HepG2 (cell line): ENCODE measurements at regions not wholly inside any gene's neighbourhood (a gene's known extent, or its start where the extent isn't known, plus 50 kb on each side); places are given as distances from the start of the nearest gene placed in this dataset.

Experiments
- HMGXB4 ChIP-seq, 2 experiments: sonication (generic) in 1 of 2; formaldehyde crosslinking in 1 of 2; IDR thresholded peaks; 2 replicates each; pipeline versions ENCODE4 v1.4.0 to v1.6.1; 2018 to 2020; ENCODE audit warnings: missing genetic modification reagents in 2 of 2, borderline replicate concordance in 1 of 2, low read depth in 1 of 2, mild to moderate bottlenecking in 1 of 2, missing biosample characterization in 1 of 2
- IRF2 ChIP-seq: IDR thresholded peaks from 2 replicates; pipeline ENCODE4 v1.6.1; 2018; ENCODE audit warnings: missing genetic modification reagents, missing compliant biosample characterization
- KAT8 ChIP-seq: IDR thresholded peaks from 2 replicates; pipeline ENCODE4 v1.6.1; 2016; ENCODE audit warnings: missing genetic modification reagents, missing compliant biosample characterization
- MXD3 ChIP-seq: IDR thresholded peaks from 2 replicates; pipeline ENCODE4 v1.6.1; 2016; ENCODE audit warnings: mild to moderate bottlenecking, missing biosample characterization, missing genetic modification reagents
- PITX1 ChIP-seq: sonication (generic); formaldehyde crosslinking; IDR thresholded peaks from 2 replicates; pipeline ENCODE4 v1.5.1; 2020; ENCODE audit warnings: mild to moderate bottlenecking, missing genetic modification reagents
- RAD21 ChIP-seq: fragments of 450-650 bp; formaldehyde crosslinking; IDR thresholded peaks from 2 replicates; pipeline ENCODE4 v1.5.0; 2020; ENCODE audit warnings: mild to moderate bottlenecking
- SAP130 ChIP-seq: IDR thresholded peaks from 2 replicates; pipeline ENCODE4 v1.6.1; 2016; ENCODE audit warnings: low read depth
- SMC3 ChIP-seq: IDR thresholded peaks from 2 replicates; pipeline ENCODE4 v1.6.1; 2011; ENCODE audit warnings: low read length, improper control_type of control experiment
- SP4 ChIP-seq: sonication (generic); formaldehyde crosslinking; IDR thresholded peaks from 2 replicates; pipeline ENCODE4 v1.8.1; 2023; ENCODE audit warnings: mild to moderate bottlenecking, missing genetic modification reagents
- STAG1 ChIP-seq: sonication (generic); formaldehyde crosslinking; IDR thresholded peaks from 2 replicates; pipeline ENCODE4 v1.4.0; 2020; ENCODE audit warnings: missing genetic modification reagents
- THRA ChIP-seq: sonication (generic); formaldehyde crosslinking; IDR thresholded peaks from 2 replicates; pipeline ENCODE4 v1.4.0; 2020; ENCODE audit warnings: missing genetic modification reagents, borderline replicate concordance
- ZBTB39 ChIP-seq: sonication (generic); formaldehyde crosslinking; IDR thresholded peaks from 2 replicates; pipeline ENCODE4 v1.5.0; 2020; ENCODE audit warnings: missing genetic modification reagents
- ZNF225 ChIP-seq: sonication (generic); formaldehyde crosslinking; IDR thresholded peaks from 2 replicates; pipeline ENCODE4 v1.4.0; 2020; ENCODE audit warnings: mild to moderate bottlenecking, missing genetic modification reagents
- ZNF263 ChIP-seq: sonication (generic); formaldehyde crosslinking; IDR thresholded peaks from 2 replicates; pipeline ENCODE4 v1.4.0; 2020; ENCODE audit warnings: missing genetic modification reagents
- ZNF496 ChIP-seq: sonication (generic); formaldehyde crosslinking; IDR thresholded peaks from 2 replicates; pipeline ENCODE4 v1.8.1; 2023; ENCODE audit warnings: mild to moderate bottlenecking, moderate library complexity, missing genetic modification reagents; ENCODE audit not compliant: insufficient replicate concordance
- ZNF512B ChIP-seq: sonication (generic); formaldehyde crosslinking; IDR thresholded peaks from 2 replicates; pipeline ENCODE4 v1.5.1; 2020; ENCODE audit warnings: missing genetic modification reagents, mild to moderate bottlenecking, borderline replicate concordance
- ZNF615 ChIP-seq: sonication (generic); formaldehyde crosslinking; IDR thresholded peaks from 2 replicates; pipeline ENCODE4 v1.5.0; 2020; ENCODE audit warnings: mild to moderate bottlenecking, missing genetic modification reagents, borderline replicate concordance
- ZNF713 ChIP-seq: sonication (generic); formaldehyde crosslinking; IDR thresholded peaks from 2 replicates; pipeline ENCODE4 v1.4.0; 2020; ENCODE audit warnings: mild to moderate bottlenecking, missing genetic modification reagents
- ZNF788 ChIP-seq: sonication (generic); formaldehyde crosslinking; IDR thresholded peaks from 2 replicates; pipeline ENCODE4 v1.5.0; 2020; ENCODE audit warnings: mild to moderate bottlenecking, missing genetic modification reagents, borderline replicate concordance

GRCh38 chr20:25139029-25139705, 56.3 kb upstream of the ENTPD6 start (continued):
- TF ChIP-seq HMGXB4 (CRISPR knock-in tag; IDR thresholded peaks at IDR 0.05; ENCODE audit: borderline replicate concordance in 1 of 2, low read depth in 1 of 2) (peak; percentile 49 to 62; a peak in 1 of 4 replicates), MXD3 (no peak), KAT8 (CRISPR knock-in tag) (no peak), SAP130 (CRISPR knock-in tag) (peak; percentile 33; the same call in 1 of the 2 replicates), PITX1 (CRISPR knock-in tag) (peak; percentile 41; the same call in 1 of the 2 replicates), RAD21 (CRISPR knock-in tag) (peak; percentile 96), SP4 (no peak), IRF2 (CRISPR knock-in tag) (peak; percentile 54; the same call in 1 of the 2 replicates), ZNF788 (CRISPR knock-in tag) (peak; percentile 26; the same call in 1 of the 2 replicates), ZNF713 (CRISPR knock-in tag) (no peak), ZNF615 (CRISPR knock-in tag) (0 out of 2 replicates have a peak, but pooled peaks have one; percentile 32), ZNF225 (CRISPR knock-in tag) (peak; percentile 29; the same call in 1 of the 2 replicates), ZNF263 (peak; percentile 96), THRA (CRISPR knock-in tag) (peak; percentile 31; the same call in 1 of the 2 replicates), STAG1 (CRISPR knock-in tag) (peak; percentile 96), ZNF512B (CRISPR knock-in tag) (0 out of 2 replicates have a peak, but pooled peaks have one; percentile 29), ZNF496 (CRISPR knock-in tag) (no peak), ZBTB39 (no peak), SMC3 (peak; percentile 99)
